GM10266 (cell line): ENCODE measurements at regions not wholly inside any gene's neighbourhood (a gene's known extent, or its start where the extent isn't known, plus 50 kb on each side); places are given as distances from the start of the nearest gene placed in this dataset.
"Not testable (repeated sequence)": the region's sequence is repeated elsewhere in the genome, so short reads cannot be mapped to it uniquely, and the experiment has no call there.

Source experiments
- DNase-seq: peaks from one replicate; pipeline ENCODE4 v3.0.0; 2012; ENCODE audit errors: extremely low spot score
- TF ChIP-seq, protein P1 (sequence below): IDR thresholded peaks from 2 replicates; pipeline ENCODE4 v1.5.1; 2012; ENCODE audit warnings: mild to moderate bottlenecking, low read depth; ENCODE audit not compliant: control insufficient read depth, insufficient read depth; ENCODE audit errors: missing control alignments

DNA sequence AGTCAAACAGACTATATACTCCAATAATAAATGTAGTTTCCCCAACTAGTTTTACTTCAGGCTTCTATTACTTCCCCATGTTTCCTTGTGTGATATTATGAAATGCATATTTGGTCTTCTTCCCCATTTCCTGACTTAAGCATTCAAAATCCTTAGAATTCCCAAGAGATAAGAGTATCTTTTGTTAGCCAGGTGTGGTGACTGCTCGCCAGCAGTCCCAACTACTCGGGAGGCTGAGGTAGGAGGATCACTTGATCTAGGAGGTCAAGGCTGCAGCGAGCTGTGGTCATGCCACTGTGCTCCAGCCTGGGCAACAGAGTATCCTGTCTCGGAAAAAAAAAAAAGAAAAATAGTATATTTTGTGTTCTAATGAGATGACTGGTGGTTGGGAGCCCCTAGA, 72.7 kb upstream of the UBE2E2 start:
- DNase-seq: no peak
- TF ChIP-seq, protein P1, sequence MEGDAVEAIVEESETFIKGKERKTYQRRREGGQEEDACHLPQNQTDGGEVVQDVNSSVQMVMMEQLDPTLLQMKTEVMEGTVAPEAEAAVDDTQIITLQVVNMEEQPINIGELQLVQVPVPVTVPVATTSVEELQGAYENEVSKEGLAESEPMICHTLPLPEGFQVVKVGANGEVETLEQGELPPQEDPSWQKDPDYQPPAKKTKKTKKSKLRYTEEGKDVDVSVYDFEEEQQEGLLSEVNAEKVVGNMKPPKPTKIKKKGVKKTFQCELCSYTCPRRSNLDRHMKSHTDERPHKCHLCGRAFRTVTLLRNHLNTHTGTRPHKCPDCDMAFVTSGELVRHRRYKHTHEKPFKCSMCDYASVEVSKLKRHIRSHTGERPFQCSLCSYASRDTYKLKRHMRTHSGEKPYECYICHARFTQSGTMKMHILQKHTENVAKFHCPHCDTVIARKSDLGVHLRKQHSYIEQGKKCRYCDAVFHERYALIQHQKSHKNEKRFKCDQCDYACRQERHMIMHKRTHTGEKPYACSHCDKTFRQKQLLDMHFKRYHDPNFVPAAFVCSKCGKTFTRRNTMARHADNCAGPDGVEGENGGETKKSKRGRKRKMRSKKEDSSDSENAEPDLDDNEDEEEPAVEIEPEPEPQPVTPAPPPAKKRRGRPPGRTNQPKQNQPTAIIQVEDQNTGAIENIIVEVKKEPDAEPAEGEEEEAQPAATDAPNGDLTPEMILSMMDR: no peak

DNA sequence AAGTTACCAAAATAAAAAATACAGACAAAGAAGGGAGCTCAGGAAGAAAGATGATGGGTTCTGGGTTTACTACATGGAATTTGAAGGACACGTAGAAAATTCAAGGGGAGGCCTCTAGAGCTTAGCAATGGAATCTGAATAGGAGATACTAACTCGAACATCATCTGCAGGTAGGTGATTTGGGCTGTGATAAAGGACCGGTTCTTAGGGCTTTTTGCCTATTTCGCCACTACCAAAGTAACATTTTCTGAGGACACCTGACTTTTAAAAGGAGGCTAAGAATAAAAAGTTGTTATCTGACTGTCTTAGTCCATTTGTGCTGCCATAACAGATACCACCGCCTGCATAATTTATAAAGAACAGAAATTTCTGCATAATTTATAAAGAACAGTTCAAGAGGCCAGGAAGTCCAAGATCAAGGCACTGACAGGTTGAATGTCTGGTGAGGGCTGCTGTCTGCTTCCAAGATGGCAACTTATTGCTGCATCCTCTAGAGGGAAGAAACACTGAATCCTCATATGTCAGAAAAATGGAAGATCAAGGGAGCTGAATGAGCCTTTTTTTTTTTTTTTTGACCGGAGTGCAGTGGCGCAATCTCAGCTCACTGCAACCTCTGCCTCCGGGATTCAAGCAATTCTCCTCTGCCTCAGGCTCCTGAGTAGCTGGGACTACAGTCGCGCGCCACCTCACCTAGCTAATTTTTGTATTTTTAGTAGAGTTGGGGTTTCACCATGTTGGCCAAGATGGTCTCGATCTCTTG, 67.9 kb upstream of the UBE2E2 start:
- no peak for DNase-seq
- TF ChIP-seq, protein P1: no peak

DNA sequence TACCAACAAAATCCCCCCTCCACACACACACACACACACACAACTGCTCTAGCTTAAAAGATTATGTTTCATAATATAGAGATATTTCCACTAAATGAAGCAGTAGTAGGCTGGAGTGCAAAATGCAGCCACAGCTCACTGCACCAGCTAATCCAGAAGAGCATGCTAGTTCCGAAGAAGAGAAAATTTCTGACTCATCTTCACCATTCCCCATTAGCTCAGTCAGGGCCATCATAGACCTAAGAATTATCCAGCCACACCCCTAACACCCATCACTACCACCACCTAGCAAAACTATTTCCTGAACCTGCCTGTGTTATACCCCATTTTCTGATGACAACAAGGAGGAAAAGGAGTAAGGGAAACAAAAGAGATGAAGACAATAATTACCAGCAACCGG, 67.1 kb upstream of the UBE2E2 start:
- TF ChIP-seq, protein P1: no peak

DNA sequence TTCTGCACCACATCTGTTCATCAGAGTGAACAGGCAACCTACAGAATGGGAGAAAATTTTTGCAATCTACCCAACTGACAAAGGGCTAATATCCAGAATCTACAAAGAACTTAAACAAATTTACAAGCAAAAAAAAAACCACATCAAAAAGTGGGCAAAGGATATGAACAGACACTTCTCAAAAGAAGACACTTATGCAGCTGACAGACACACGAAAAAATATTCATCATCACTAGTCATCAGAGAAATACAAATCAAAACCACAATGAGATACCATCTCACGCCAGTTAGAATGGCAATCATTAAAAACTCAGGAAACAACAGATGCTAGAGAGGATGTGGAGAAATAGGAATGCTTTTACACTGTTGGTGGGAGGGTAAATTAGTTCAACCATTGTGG, 59.1 kb upstream of the UBE2E2 start:
- DNase-seq: not testable (repeated sequence)

More for the DNA sequence above, 67.1 kb upstream of the UBE2E2 start:
- no peak for DNase-seq

DNA sequence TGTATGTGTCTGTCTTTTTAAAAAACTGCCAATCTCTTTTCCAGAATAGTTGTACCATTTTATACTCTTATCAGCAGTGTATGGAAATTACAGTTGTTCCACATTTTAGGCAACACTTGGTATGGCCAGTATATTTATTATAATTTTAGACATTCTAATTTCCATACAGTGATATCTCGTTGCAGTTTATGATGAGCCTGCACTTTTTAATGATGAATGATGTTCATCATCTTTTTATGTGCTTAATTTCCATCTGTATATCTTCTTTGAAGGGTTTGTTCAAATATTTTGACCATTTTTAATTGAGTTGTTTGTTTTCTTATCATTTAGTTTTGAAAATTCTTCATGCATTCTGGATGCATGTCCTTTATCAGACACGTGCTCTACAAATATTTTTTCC, 57.0 kb upstream of the UBE2E2 start:
- TF ChIP-seq, protein P1: no peak
- DNase-seq: no peak

DNA sequence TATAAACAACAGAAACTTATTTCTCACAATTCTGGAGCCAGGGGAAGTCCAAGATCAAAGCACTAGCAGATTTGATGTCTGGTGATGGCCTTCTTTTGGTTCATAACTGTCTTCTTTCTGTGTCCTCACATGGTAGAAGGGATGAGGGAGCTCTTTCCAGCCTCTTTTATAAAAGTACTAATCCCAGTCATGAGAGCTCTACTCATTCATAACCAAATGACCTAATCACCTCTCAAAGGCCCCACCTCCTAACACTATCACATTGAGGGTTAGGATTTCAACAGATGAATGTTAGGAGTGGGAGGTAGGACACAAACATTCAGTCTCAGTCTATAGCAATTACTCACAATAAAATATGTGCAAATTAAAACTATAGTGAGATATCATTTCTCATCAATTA, 50.1 kb upstream of the UBE2E2 start:
- TF ChIP-seq, protein P1: no peak

More for the DNA sequence above, 50.1 kb upstream of the UBE2E2 start:
- DNase-seq: no peak
